ENCODE measurements at regions not wholly inside any gene's neighbourhood (a gene's known extent, or its start where the extent isn't known, plus 50 kb on each side); places are given as distances from the start of the nearest gene placed in this dataset.
"Not testable (repeated sequence)": the region's sequence is repeated elsewhere in the genome, so short reads cannot be mapped to it uniquely, and the experiment has no call there.

DNA sequence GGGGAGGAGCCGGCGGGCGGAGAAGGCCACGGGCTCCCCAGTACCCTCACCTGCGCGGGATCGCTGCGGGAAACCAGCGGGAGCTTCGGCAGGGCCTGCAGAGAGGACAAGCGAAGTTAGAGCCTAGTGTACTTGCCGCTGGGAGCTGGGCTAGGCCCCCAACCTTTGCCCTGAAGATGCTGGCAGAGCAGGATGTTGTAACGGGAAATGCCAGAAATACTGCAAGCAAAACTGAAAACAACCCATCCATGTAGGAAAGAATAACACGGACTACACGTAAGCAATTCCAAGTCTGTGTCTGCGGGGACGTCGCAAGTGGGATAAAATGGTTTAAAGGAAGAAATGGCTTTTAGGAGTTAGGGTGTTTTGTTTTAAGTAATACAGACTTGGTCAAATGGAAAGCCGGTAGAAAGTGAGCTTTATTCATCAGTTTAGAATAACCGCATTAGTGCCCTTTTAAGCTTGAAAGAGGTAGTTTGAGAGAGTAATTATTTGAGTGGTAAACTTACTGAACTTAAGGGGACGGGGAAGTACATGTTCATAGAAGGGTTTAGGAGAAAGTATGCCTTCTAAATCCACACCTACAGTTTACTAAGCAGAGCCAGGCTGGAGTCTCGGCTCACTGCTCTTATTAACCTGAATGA lies 121.3 kb upstream of the NIPA1 start:
- DNase-seq (ENCODE audit: low read depth, low spot score): peak; percentile 47

DNA sequence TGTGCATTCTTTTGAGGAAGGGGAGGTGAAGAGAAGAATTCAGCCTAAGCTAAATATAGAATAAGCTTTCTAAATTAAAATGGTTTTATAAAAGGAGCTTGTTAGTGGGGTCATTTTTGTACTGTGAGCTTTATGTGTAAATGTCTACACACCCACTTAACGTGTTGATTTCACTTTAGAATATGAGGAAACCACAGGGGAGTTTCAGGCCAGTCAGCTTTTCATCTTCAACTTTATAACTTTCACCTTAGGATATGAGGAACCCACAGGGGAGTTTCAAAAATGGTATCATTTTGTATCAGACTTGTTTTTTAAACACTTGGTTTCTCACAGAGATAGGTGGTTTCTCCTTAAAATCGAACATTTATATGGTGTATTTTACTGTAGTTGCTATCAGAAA lies 120.7 kb upstream of the NIPA1 start:
- not testable (repeated sequence) for DNase-seq (ENCODE audit: low read depth, low spot score)

DNA sequence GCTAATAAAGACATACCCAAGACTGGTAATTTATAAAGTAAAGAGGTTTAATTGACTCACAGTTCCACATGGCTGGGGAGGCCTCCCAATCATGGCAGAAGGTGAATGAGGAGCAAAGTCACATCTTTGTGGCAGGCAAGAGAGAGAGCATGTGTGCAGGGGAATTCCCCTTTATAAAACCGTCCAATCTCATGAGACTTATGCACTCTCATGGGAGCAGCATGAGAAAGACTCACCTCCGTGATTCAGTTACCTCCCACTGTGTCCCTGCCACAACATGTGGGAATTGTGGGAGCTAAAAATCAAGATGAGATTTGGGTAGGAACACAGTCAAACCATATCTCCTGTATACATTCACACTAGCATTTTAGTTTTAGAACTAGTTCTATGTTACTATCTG lies 101.7 kb upstream of the NIPA1 start:
- DNase-seq (ENCODE audit: low read depth, low spot score): not testable (repeated sequence)

DNA sequence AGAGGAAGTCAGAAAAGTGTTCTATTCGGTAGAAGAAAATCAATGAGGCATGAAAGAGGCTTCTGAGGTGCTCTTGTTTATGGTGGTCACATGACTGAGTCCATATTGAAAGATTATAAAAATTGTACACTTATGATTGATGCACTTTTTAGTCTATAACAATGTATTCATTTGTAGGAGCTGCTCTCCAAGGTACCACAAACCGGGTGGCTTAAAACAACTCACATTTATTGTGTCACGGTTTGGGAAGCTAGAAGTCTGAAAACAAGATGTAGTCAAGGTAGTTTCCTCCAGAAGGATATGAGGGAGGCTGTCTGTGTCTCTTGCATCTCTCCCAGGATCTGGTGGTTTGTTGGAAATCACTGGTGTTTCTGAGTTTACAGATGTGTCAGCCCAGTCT lies 86.6 kb upstream of the NIPA1 start:
- not testable (repeated sequence) for DNase-seq (ENCODE audit: low read depth, low spot score)

DNA sequence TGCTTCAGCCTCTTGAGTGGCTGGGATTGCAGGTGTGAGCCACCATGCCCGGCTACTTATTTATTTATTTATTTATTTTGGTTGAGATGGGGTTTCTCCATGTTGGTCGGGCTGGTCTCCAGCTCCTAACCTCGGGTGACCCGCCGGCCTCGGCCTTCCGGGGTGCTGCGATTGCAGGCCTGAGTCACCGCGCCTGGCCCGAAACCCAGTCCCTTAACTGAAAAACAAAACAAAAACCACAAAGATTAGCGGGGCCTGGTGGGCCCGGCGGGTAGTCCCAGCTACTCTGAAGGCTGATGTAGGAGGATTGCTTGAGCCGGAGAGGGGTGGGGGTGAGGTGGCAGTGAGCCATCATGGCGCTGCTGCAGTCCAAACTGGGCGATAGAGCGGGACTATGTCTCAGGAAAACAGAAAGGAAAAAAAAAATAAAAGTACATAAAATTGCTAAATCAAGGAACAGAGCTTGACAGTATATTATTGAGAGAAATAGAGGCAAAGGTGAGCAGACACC lies 75.6 kb upstream of the NIPA1 start:
- not testable (repeated sequence) for DNase-seq (ENCODE audit: low read depth, low spot score)

DNA sequence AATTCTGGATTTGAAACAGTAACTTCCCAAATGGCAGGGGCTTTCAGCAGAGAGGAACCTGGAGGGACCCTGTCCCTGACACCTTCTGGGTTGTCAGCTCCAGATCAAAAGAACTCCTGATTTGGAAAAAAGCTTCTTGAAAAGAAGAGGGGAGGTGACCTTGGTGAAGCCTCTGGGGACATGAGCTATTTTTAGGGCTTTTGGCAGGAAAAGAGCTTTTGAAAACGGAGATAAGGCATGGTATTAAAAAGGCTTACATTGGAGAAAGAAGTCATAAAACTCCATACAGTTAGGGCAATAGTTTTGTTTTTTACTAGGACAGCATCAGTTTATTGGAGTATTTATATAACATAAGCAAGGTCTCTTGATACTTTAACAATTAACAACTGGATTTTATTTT lies 72.5 kb upstream of the NIPA1 start:
- not testable (repeated sequence) for DNase-seq (ENCODE audit: low read depth, low spot score)

DNA sequence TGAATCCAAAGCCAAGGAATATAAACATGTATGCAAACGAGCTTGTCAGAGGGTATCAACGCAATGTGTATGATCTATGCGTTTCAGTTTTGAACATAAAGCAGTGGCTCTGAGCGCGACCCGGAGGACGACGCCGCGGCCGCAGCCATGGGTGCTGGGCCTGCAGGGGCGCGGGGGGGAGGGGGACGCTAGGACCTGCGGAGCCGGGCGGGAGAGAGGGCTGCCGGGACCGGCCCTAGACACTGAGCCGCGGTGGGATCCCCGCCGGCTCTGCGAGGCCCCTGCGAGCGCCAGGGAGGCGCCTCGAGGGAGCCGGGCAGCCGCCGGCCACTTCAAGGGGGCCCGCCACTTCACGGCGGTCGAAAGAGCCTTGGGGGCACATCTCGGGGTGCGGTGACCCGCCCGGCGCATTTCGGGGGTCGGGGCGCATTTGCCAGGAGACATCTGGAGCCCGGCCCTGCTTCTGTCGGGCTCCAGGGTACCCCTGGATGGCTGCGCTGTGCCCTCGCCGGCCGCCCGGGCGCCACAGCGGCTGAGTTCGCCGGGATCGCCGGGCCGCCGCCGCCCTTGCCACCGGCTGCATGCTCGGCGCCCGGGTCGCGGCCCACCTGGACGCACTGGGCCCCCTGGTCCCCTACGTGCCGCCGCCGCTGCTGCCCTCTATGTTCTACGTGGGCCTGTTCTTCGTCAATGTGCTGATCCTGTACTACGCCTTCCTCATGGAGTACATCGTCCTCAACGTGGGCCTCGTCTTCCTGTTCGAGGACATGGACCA lies 71.9 kb upstream of the NIPA1 start:
- DNase-seq (ENCODE audit: low read depth, low spot score): peak; percentile 6

DNA sequence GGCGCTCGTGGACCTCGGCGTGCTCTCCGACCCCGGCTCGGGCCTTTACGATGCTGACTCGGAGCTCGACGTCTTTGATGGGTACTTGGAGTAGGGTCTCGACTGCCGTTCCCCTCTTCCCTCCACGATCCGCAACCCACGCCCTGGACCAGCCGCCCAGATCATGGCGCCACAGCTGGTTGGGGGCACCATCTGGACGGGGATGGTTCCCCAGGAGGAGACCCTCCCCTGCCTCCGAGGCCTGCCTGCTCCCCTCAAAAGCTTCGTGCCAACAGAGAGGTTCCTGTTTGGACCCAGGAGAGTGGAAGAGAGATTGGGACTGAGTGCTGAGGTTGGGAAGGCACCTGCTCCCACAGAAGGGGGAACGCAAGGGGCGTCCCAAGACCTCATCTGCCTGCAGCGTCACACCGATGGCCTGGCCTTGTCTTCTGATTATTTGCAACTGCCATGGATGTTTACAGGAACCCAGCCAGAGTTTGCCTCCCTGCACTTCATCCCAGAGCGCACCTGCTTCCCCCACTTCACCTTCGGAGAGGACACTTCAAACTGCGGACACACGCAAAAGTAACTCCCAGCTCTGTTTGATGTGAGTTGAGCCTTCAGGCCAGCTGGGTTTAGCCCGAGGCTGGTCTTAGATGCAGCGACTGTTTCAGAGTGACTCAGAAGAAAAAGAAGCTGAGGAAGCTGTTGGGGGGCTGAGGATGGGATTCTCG lies 71.2 kb upstream of the NIPA1 start:
- DNase-seq (ENCODE audit: low read depth, low spot score): not testable (repeated sequence)

DNA sequence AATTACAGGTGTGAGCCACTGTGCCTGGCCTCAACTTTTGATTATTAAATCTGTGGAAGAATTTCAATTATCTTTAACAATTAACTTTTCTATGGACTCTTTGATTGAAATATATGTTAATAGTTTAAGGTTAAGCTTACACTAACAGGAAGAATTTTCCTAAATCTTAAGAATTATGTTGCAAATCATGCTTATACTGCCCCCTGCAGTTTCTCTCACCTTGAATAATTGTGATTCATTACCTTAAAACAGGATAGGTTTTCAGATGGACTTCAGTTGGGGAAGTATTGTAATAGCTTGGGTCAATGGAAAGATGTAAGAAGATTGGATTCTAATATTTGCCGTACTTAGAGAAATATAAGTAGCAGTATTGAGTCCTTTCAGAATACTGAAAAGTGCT lies 66.5 kb upstream of the NIPA1 start:
- not testable (repeated sequence) for DNase-seq (ENCODE audit: low read depth, low spot score)

DNA sequence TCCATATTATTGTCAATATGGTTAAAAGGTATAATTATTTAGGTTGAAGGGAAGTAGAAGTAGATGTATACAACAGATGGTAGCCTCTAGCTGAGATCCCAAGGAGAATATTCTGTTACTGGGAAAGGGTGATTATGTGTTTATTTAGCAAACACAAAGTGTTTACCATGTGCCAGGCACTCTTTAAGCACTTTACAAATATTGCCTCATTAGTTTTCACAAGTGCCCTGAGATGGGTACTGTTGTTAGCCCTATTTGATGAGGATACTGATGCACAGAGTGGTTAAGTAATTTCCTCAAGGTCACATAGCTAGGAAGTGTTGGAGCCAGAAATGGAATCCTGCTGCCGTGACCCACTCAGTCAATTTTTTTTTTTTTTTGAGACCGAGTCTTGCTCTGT lies 60.3 kb upstream of the NIPA1 start:
- not testable (repeated sequence) for DNase-seq (ENCODE audit: low read depth, low spot score)

DNA sequence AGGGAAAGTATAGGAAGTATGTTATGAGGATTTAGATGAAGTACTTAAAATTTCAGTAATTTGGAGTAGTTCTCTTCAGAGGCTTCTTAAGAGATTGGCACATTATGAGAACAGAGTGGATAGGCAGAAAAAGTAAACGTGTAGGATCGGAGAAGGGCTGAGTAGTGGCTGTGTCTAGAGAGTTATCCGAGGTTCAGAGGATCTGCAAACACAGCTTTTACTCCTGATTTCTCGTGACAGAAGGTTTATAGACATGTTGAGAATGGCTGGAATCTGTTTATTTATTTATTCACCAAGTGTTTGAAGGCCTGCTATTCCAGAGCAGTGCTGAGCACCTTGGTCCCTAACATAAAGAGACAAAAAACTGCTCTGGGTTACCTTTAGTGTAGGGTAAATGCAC lies 51.4 kb upstream of the NIPA1 start:
- DNase-seq (ENCODE audit: low read depth, low spot score): not testable (repeated sequence)

DNA sequence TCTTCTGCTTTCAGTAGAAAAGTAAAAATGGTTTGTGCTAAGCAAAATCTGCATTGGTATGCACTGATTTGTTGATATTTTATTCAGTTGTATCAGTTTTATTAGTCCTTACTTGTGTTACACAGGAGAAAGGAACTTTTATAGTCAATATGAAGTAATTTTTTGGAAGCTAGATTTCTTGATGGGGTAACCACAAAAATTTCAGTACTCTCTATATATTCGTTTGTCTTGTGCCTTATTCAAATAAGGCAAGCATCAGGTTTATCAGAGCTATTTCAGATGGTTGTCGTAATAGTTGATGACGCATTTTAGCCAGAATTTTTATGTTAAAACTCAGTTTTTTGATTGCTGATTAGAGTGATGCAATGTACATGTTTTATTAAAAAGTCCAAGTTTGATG lies 50.7 kb upstream of the NIPA1 start:
- DNase-seq (ENCODE audit: low read depth, low spot score): peak; percentile 25

DNA sequence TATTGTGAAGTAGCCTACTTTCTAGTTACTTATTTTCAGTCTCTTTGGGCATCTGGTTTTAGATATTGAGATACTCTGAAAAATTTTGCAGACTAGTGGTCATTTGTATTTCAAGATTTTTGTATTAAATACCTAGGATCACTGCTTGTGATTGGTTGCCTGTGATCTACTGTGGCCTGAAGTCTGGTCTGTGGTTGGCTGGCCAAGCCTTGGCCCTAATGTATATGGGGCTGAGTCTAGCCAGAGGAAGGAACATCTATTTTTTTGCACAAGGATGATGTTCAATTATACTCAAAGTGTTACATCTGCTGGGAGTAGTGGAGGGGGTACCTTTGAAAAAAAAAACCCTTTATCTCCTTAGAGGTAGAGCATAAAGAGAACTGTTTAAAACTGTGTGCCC lies 50.2 kb upstream of the NIPA1 start:
- DNase-seq (ENCODE audit: low read depth, low spot score): not testable (repeated sequence)
